Activated CD8-positive, alpha-beta memory T cell treated with anti-CD3 and anti-CD28 coated beads, Interleukin-2, amount 50 U/mL, for 24 hours (primary cell): ENCODE measurements at regions not wholly inside any gene's neighbourhood (a gene's known extent, or its start where the extent isn't known, plus 50 kb on each side); places are given as distances from the start of the nearest gene placed in this dataset.
A peak's percentile ranks its signal among the peaks of the same experiment; 100 is the strongest.
"Not testable (repeated sequence)": the region's sequence is repeated elsewhere in the genome, so short reads cannot be mapped to it uniquely, and the experiment has no call there.

Source experiments
- DNase-seq: peaks from one replicate; pipeline ENCODE4 v3.0.0-alpha.2; 2020; ENCODE audit errors: extremely low read depth

GRCh38 chr1:25022361-25023189 lies 92.5 kb upstream of the RUNX3 start:
- peak; percentile 83 for DNase-seq

- DNase-seq = no peak
Measured at GRCh38 chr1:25021591-25022215, 91.6 kb upstream of the RUNX3 start.

- no peak for DNase-seq
Measured at GRCh38 chr1:25020851-25021590, 90.9 kb upstream of the RUNX3 start.

- DNase-seq = no peak
Measured at GRCh38 chr1:25020173-25020845, 90.2 kb upstream of the RUNX3 start.

GRCh38 chr1:25019337-25020172 lies 89.5 kb upstream of the RUNX3 start:
- no peak for DNase-seq

- no peak for DNase-seq
Measured at GRCh38 chr1:25018943-25019336, 88.9 kb upstream of the RUNX3 start.

GRCh38 chr1:25018110-25018735 lies 88.1 kb upstream of the RUNX3 start:
- no peak for DNase-seq

DNA sequence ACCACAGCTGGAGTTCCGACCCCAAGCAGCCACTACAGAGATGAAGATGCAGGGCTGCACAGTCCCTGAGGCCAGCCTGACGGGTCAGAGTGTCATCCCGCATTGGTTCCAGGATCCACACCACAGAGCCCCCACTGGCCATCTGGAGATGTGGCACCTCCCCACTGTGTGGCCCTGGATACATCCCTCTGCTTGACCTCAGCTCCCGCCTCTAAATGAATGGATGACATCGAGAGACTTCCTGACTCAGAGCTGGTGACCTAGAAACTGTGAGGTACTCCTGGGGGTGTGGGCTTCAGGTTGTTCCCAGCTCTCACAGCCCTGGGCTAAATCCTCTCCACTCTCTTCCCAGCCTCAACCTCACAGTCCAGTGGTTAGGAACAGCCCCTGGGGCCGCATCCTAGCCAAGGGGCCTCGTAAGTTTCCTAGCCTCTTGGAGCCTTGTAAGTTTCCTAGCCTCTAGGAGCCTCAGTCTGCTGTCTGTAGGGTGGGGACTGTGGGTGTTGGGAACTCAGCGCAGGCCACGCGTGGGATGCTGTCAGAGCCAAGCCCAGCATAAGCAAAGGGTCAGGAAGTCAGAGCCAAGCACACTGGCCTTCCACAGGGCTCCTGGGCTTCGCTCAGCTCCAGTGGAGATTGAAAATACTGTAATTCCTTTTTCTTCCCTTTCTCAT lies 87.5 kb upstream of the RUNX3 start:
- no peak for DNase-seq

DNA sequence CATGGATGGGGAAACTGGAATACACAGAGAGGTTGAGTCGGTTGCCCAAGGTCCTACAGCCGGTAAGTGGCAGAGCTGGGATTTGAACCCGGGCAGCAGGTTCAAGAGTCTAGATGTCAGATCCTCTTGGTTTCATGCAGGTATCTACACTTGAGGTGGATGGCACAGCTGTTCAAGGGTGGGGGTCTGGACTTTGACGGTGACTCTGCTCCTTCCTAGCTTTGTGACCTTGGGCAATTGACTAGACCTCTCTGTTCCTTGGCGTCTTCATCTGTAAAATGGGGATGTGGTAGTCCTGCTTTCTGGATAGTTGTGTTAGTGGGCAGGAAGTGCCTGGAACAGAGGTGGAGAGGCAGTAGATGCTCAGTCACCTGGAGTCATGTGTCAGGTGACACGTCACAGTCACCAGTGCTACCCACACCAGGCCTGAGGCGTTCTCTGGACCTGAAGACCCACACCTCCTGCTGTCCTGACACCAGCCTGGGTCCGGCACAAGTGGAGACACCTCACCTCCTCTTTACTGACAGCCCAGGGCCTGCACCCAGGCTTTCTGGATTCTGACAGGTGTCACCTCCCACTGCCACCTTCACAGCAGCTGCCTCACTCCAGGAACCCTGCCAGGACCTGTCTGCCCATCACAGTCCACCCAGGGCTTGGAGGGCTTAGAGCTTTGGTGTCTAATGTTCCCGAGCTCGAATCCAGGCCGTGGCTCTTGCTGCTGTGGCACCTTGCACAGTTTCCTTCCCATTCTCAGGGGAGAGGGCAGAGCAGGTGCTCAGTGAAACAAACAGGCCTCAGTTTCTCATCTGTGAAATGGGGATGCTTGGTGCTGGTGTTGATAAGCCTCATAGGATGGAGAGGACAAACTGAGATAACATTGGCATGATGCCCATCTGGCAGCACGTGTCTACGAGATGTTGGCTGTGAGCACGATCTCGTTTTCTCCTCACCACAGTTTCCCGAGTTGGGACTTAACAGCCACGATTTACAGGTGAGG lies 83.2 kb upstream of the RUNX3 start:
- DNase-seq = no peak

- DNase-seq = no peak
Measured at GRCh38 chr1:25011943-25012638, 82.0 kb upstream of the RUNX3 start.

- DNase-seq = no peak
Measured at GRCh38 chr1:25011275-25011674, 81.2 kb upstream of the RUNX3 start.

- DNase-seq = no peak
Measured at GRCh38 chr1:25009671-25010262, 79.7 kb upstream of the RUNX3 start.

- DNase-seq = no peak
Measured at GRCh38 chr1:25008192-25008485, 78.1 kb upstream of the RUNX3 start.

DNA sequence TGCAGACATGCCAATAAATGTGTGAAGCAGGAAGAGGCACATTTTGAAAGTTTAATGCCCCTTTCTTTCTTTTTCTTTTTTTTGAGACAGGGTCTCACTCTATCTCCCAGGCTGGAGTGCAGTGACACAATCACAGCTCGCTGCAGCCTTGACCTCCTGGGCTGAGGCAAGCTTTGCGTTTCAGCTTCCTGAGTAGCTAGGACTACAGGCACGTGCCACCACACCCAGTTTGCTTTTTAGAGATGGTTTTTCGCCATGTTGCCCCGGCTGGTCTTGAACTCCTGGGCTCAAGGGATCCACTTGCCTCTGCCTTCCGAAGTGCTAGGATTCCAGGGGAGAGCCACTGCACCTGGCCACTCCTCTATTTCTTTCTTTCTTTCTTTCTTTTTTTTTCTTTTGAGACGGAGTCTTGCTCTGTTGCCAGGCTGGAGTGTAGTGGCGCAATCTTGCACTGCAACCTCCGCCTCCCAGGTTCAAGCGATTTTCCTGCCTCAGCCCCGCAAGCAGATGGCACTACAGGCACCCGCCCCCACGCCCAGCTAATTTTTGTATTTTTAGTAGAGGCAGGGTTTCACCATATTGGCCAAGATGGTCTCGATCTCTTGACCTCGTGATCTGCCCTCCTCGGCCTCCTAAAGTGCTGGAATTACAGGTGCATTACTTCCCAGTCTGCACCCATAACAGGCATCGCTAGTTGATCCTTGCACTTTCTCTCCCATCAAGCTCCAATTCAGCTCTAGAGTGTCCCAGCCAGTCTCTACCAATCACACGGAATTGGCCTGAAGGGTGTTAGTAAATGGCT lies 77.5 kb upstream of the RUNX3 start:
- DNase-seq = not testable (repeated sequence)

DNA sequence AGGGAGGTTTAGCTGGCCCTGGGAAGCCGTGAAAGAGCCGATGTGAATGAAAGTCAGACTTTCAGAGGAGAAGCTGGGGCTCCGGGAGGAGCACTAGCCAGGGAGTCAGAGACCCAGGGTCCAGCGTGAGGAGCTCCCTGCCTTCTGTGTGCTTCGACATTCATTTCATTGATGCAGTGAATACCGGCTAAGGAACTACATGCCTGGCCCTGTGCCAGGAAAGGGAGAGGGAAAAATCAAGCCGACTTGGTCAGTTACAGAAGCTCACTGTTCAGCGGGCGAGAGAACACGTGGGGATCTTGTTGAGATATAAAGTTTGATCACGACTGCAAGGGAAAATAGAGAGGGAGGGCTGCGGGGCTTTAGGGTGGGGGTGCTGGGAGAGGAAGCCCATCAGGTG lies 76.7 kb upstream of the RUNX3 start:
- DNase-seq = no peak

GRCh38 chr1:25004355-25004754 lies 74.3 kb upstream of the RUNX3 start:
- DNase-seq = no peak

- no peak for DNase-seq
Measured at GRCh38 chr1:25003457-25004190, 73.5 kb upstream of the RUNX3 start.
